ENCODE measurements at regions not wholly inside any gene's neighbourhood (a gene's known extent, or its start where the extent isn't known, plus 50 kb on each side); places are given as distances from the start of the nearest gene placed in this dataset.

GRCh38 chr5:176727983-176728675 is 80.8 kb downstream of the TSPAN17 start:
- no peak for TF ChIP-seq CTCF (IDR thresholded peaks at IDR 0.05; ENCODE audit: low read depth, low read length, missing control alignments)
- no peak for DNase-seq (ENCODE audit: low read depth)
- H3K4me3 ChIP-seq (ENCODE audit: low read depth, low read length), result no peak overlapping the region

- no peak overlapping the region for H3K4me3 ChIP-seq (ENCODE audit: low read depth, low read length)
- no peak for TF ChIP-seq CTCF (IDR thresholded peaks at IDR 0.05; ENCODE audit: low read depth, low read length, missing control alignments)
- DNase-seq (ENCODE audit: low read depth), result no peak
These were observed 81.5 kb upstream of the UNC5A start for GRCh38 chr5:176728831-176729251.

GRCh38 chr5:176730815-176731475 is 79.4 kb upstream of the UNC5A start:
- no peak overlapping the region for H3K4me3 ChIP-seq (ENCODE audit: low read depth, low read length)
- TF ChIP-seq CTCF (IDR thresholded peaks at IDR 0.05; ENCODE audit: low read depth, low read length, missing control alignments), result no peak
- no peak for DNase-seq (ENCODE audit: low read depth)

- no peak overlapping the region for H3K4me3 ChIP-seq (ENCODE audit: low read depth, low read length)
- no peak for TF ChIP-seq CTCF (IDR thresholded peaks at IDR 0.05; ENCODE audit: low read depth, low read length, missing control alignments)
- DNase-seq (ENCODE audit: low read depth), result no peak
These were observed 78.7 kb upstream of the UNC5A start for GRCh38 chr5:176731506-176732160.

- no peak for TF ChIP-seq CTCF (IDR thresholded peaks at IDR 0.05; ENCODE audit: low read depth, low read length, missing control alignments)
- DNase-seq (ENCODE audit: low read depth), result no peak
- H3K4me3 ChIP-seq (ENCODE audit: low read depth, low read length), result no peak overlapping the region
These were observed 78.1 kb upstream of the UNC5A start for GRCh38 chr5:176732306-176732705.

GRCh38 chr5:176732736-176733405 is 77.5 kb upstream of the UNC5A start:
- no peak for DNase-seq (ENCODE audit: low read depth)
- H3K4me3 ChIP-seq (ENCODE audit: low read depth, low read length), result no peak overlapping the region
- TF ChIP-seq CTCF (IDR thresholded peaks at IDR 0.05; ENCODE audit: low read depth, low read length, missing control alignments), result no peak

All from GM12864 (cell line).